Left ventricle myocardium inferior (tissue), 1 donor: ENCODE measurements at regions not wholly inside any gene's neighbourhood (a gene's known extent, or its start where the extent isn't known, plus 50 kb on each side); places are given as distances from the start of the nearest gene placed in this dataset.

Experiments
- DNase-seq: peaks from one replicate; pipeline ENCODE4 v3.0.0-alpha.2; 2020
- H3K27ac ChIP-seq: fragments of 200-600 bp; replicated peaks from 2 replicates; pipeline ENCODE4 v1.8.0; 2021
- H3K27me3 ChIP-seq: fragments of 200-600 bp; 2 replicates; pipeline ENCODE4 v1.8.0; 2021; ENCODE audit warnings: low read depth
- H3K36me3 ChIP-seq: fragments of 200-600 bp; 2 replicates; pipeline ENCODE4 v1.8.0; 2021
- H3K4me1 ChIP-seq: fragments of 200-600 bp; 2 replicates; pipeline ENCODE4 v1.8.0; 2021
- H3K4me3 ChIP-seq: fragments of 200-600 bp; 2 replicates; pipeline ENCODE4 v1.8.0; 2021; ENCODE audit warnings: mild to moderate bottlenecking, moderate library complexity
- H3K9me3 ChIP-seq: fragments of 200-600 bp; replicated peaks from 2 replicates; pipeline ENCODE4 v1.8.0; 2021
- CTCF ChIP-seq: fragments of 200-600 bp; IDR thresholded peaks from 2 replicates; pipeline ENCODE4 v1.8.0; 2021; ENCODE audit warnings: antibody characterized with exemption, mild to moderate bottlenecking, borderline replicate concordance
- intact Hi-C: fragments of 100-400 bp; cut with micrococcal nuclease; formaldehyde crosslinking; loops from one replicate; pipeline ENCODE4 v1.11.0; 2022
- donor health status: DM: no; HTN: yes; CAD: no; lungs with severe emphysema.

DNA sequence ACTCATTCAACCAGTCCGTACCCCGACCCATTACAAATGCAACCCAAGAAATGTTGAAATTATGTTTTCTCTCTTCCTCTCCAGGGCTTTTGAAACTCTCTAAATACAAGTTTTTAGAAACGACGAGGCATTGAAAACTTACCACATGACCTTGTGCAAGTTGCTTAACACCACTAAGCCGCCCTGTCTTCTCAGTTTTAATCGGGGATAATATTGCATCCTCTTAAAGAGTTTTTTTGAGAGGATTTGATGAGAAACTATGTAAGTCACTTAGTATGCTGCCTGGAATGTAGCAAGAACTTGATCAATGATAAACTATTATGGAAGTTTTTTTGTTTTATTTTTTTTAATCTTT, 149.0 kb upstream of the FAM20A start:
- Histone ChIP-seq H3K4me3 (no peak overlapping the region), H3K4me1 (no peaks in the 10 kb centered on the region), H3K36me3 (no peaks in the 10 kb centered on the region), H3K27ac (no peak overlapping the region), H3K27me3 (no peaks in the 10 kb centered on the region), H3K9me3 (peaks cover 9% of the 10 kb centered on the region)
- TF ChIP-seq CTCF, result no peak
- DNase-seq, result no peak
- intact Hi-C loops, result no loop called here

DNA sequence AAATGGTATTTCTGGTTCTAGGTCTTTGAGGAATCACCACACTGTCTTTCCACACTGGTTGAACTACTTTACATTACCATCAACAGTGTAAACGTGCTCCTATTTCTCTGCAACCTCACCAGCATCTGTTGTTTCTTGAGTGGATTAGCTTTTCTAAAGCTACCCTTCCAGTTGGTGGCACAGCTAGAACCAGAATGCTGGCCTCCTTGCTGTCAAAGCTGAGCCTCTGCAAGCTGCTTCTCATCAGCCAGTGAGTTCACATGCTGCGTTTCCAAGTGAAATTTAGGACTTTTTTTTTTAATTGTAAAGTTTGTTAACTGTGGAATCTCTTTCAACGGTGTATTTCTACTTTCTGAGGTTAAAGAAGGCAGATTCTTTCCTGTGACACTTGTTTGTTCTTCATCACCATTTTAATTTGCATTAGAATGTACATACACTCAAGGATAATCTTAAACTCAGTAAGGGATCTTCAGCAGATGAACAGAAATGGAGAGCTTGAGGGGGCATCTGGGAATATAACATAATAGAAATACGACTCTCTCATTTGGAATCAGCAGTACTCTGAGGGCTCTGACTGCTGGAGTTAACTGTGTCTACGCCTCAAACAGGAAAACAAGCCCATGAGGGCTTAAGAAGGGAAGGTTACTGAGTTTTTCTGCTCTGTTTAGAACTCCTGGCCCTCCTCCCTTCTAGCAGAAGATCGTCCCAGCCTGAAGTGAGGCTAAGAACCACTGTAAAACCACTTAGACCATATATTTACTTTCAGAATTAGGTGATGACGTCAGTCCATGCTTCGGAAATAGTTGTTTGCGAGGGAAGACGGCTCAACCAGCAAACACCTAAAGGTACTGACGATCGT, 148.4 kb upstream of the FAM20A start:
- intact Hi-C loops, result no loop called here
- no peaks in the 10 kb centered on the region for H3K36me3 ChIP-seq
- H3K27ac ChIP-seq, result no peak overlapping the region
- H3K4me1 ChIP-seq, result no peaks in the 10 kb centered on the region
- H3K27me3 ChIP-seq, result no peaks in the 10 kb centered on the region
- no peak for DNase-seq
- peaks cover 15% of the 10 kb centered on the region for H3K9me3 ChIP-seq
- H3K4me3 ChIP-seq, result no peak overlapping the region
- no peak for TF ChIP-seq CTCF

GRCh38 chr17:68748381-68748780, 147.2 kb upstream of the FAM20A start:
- Histone ChIP-seq H3K27me3 (no peaks in the 10 kb centered on the region), H3K36me3 (no peaks in the 10 kb centered on the region), H3K27ac (no peak overlapping the region), H3K9me3 (peaks cover 22% of the 10 kb centered on the region), H3K4me3 (no peak overlapping the region), H3K4me1 (no peaks in the 10 kb centered on the region)
- no peak for TF ChIP-seq CTCF
- DNase-seq, result no peak
- intact Hi-C loops, result no loop called here

GRCh38 chr17:68740555-68741447, 139.6 kb upstream of the FAM20A start:
- peaks cover 32% of the 10 kb centered on the region for H3K9me3 ChIP-seq
- H3K27ac ChIP-seq, result no peak overlapping the region
- peaks cover 12% of the 10 kb centered on the region for H3K4me1 ChIP-seq
- no peak for TF ChIP-seq CTCF
- no peak for DNase-seq
- no peak overlapping the region for H3K4me3 ChIP-seq
- intact Hi-C loops, result no loop called here
- H3K36me3 ChIP-seq, result no peaks in the 10 kb centered on the region
- no peaks in the 10 kb centered on the region for H3K27me3 ChIP-seq

DNA sequence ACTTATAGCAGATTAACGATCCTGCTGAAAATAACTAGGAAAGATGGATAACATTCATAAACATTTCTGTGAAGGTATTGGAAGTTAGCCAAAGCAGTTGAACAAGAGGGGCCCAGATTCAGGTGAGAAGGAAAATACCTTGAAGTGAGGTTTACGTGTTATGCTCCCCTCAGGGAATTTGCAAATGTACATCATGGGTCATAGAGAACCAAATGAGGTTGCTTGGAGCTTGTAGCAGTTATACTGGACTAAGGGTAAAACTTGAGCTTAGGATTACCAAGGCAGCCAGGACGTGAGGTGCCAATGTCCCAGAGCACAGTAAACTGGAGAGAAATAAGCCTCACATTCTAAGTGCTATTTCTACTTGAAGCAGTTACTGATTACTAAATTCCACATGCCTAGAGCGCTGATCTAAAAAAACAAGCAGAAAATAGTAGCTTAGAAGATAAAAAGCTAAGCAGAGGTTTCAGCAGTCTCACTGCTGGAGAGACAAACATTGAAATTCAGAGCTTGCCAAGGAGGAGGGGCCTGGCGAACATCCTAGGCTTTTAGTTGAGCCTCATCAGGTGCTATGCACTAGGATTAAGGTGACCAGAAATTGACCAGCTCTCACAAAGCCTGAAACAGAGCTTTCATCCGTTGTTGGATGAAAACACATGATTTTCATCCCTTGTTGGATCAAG, 136.7 kb upstream of the FAM20A start:
- peaks cover 36% of the 10 kb centered on the region for H3K4me1 ChIP-seq
- intact Hi-C loops, result no loop called here
- no peaks in the 10 kb centered on the region for H3K27me3 ChIP-seq
- no peaks in the 10 kb centered on the region for H3K36me3 ChIP-seq
- no peak overlapping the region for H3K4me3 ChIP-seq
- TF ChIP-seq CTCF, result no peak
- peak overlapping the region; percentile 10 for H3K27ac ChIP-seq
- H3K9me3 ChIP-seq, result peaks cover 12% of the 10 kb centered on the region
- DNase-seq, result no peak
